ENCODE measurements at regions not wholly inside any gene's neighbourhood (a gene's known extent, or its start where the extent isn't known, plus 50 kb on each side); places are given as distances from the start of the nearest gene placed in this dataset.

GRCh38 chr16:65579050-65579449 is 457.2 kb upstream of the CDH11 start:
- FAIRE-seq (no peak), DNase-seq (ENCODE audit: low read depth in 1 of 2, low spot score in 2 of 2) (peak in 1 of 2 experiments; percentile 2)
- no peak overlapping the region for H3K56ac ChIP-seq (replicated peaks; ENCODE audit: insufficient read length, low read depth, low read length)

More at GRCh38 chr16:65579050-65579449, 457.2 kb upstream of the CDH11 start:
- Histone ChIP-seq H2BK20ac (ENCODE audit: low read length) (0 out of 2 replicates have a peak overlapping the region, but pooled peaks have one; percentile 43), H3K79me2 (ENCODE audit: control insufficient read depth in 1 of 2, insufficient read depth in 2 of 2, low read length in 2 of 2) (no peaks in the 10 kb centered on the region), H4K5ac (ENCODE audit: insufficient read length, low read depth, low read length) (no peak overlapping the region), H4K20me1 (replicated peaks in 1 of 2; ENCODE audit: control insufficient read depth in 1 of 2, insufficient read depth in 2 of 2, low read length in 2 of 2) (no peaks in the 10 kb centered on the region), H2BK12ac (ENCODE audit: low read depth, low read length) (peak overlapping the region; percentile 75; the same call in 1 of the 2 replicates), H2BK15ac (ENCODE audit: low read length) (peak overlapping the region; percentile 73; the same call in 1 of the 2 replicates), H3K4me2 (ENCODE audit: insufficient read depth in 1 of 2, low read depth in 2 of 2, low read length in 2 of 2) (no peak overlapping the region), H2BK120ac (replicated peaks; ENCODE audit: low read depth, low read length) (no peak overlapping the region), H3K79me1 (ENCODE audit: low read depth, low read length) (no peaks in the 10 kb centered on the region), H3K4ac (replicated peaks; ENCODE audit: insufficient read length, low read depth, low read length) (no peak overlapping the region), H3K4me1 (replicated peaks in 1 of 4; ENCODE audit: control insufficient read depth in 3 of 4, insufficient read depth in 4 of 4, low read length in 3 of 4) (peaks cover 0 to 5% (median 2%) of the 10 kb centered on the region in 4 experiments; a peak in 5 of 7 replicates), H3K9me3 (ENCODE audit: insufficient read depth in 2 of 2, low read depth in 1 of 2, low read length in 1 of 2) (no peaks in the 10 kb centered on the region), H2BK5ac (ENCODE audit: low read depth, low read length) (no peak overlapping the region), H4K91ac (replicated peaks; ENCODE audit: insufficient read length, low read length) (peak overlapping the region; percentile 15), H3K27me3 (replicated peaks in 1 of 4; ENCODE audit: control insufficient read depth in 3 of 4, extremely low read depth in 1 of 4, insufficient read depth in 3 of 4, low read length in 3 of 4) (no peaks in the 10 kb centered on the region), H3K27ac (ENCODE audit: low read depth, low read length) (no peak overlapping the region), H2AK5ac (ENCODE audit: low read depth, low read length) (no peak overlapping the region), H3K18ac (ENCODE audit: extremely low read depth, low read length) (peak overlapping the region; percentile 42; the same call in 1 of the 2 replicates), H3K14ac (ENCODE audit: insufficient read length) (no peak overlapping the region), H3K36me3 (ENCODE audit: control insufficient read depth in 2 of 4, insufficient read depth in 4 of 4, low read length in 3 of 4) (no peaks in the 10 kb centered on the region), H3K23me2 (ENCODE audit: low read depth, low read length) (no peaks in the 10 kb centered on the region), H3K4me3 (ENCODE audit: extremely low read depth in 1 of 4, insufficient read depth in 2 of 4, low read depth in 3 of 4, low read length in 4 of 4) (no peak overlapping the region), H2AFZ (ENCODE audit: low read length) (peak overlapping the region; percentile 5; the same call in 1 of the 2 replicates), H3K9ac (replicated peaks in 1 of 4; ENCODE audit: extremely low read depth in 1 of 4, low read depth in 3 of 4, low read length in 3 of 4) (no peak overlapping the region), H3K23ac (ENCODE audit: insufficient read length) (no peak overlapping the region), H4K8ac (ENCODE audit: extremely low read depth, insufficient read depth, low read length) (no peak overlapping the region)
- 67% methylated on average over 6 of the region's 6 CpGs; no CpG with 5 or more reads in 1 of the 2 experiments for WGBS, 2 experiments (ENCODE audit: extremely low coverage in 1 of 2, insufficient coverage in 1 of 2, insufficient read length in 1 of 2, insufficient replicate concordance in 2 of 2, low coverage in 1 of 2, low lambda C conversion rate in 2 of 2, missing lambda C conversion rate in 1 of 2)
- CTCF ChIA-PET (ENCODE audit: partially characterized antibody), result interaction anchor here (0.6 to 2.0 kb wide), 4 partner anchors 15 to 688 kb away, joined by 3 to 6 read pairs (median 3); no protein-coding TSS in a partner anchor
- TF ChIP-seq RXRA (IDR thresholded peaks at IDR 0.05; ENCODE audit: insufficient read depth, low read depth, low read length), result no peak
- TF ChIP-seq POU5F1 (IDR thresholded peaks at IDR 0.05; ENCODE audit: low read depth, low read length), result no peak
- TF ChIP-seq BACH1 (IDR thresholded peaks at IDR 0.05; ENCODE audit: low read length), result no peak
- TF ChIP-seq CBX8 (IDR thresholded peaks at IDR 0.05; ENCODE audit: borderline replicate concordance, low read depth, low read length), result no peak
- TF ChIP-seq E2F6 (IDR thresholded peaks at IDR 0.05), result peak; percentile 64; the same call in 1 of the 2 replicates
- TF ChIP-seq HDAC2 (IDR thresholded peaks at IDR 0.05; ENCODE audit: borderline replicate concordance in 1 of 2, low read depth in 2 of 2, low read length in 2 of 2), result no peak
- TF ChIP-seq MAX (IDR thresholded peaks at IDR 0.05), result peak; percentile 55
- TF ChIP-seq TAF1 (IDR thresholded peaks at IDR 0.05; ENCODE audit: low read depth, low read length), result no peak
- POLR2A ChIA-PET (ENCODE audit: partially characterized antibody), result no interaction called here

Measured in H1 (cell line).